GM18858 (cell line): ENCODE measurements at regions not wholly inside any gene's neighbourhood (a gene's known extent, or its start where the extent isn't known, plus 50 kb on each side); places are given as distances from the start of the nearest gene placed in this dataset.

Experiments used
- ATAC-seq: cut with Tn5 transposase; IDR thresholded peaks from one replicate; pipeline ENCODE4 v1.9.1; 2021; ENCODE audit not compliant: unreplicated experiment

GRCh38 chr5:167964529-167964928 is 326.9 kb upstream of the WWC1 start:
- ATAC-seq: no peak

GRCh38 chr5:167965710-167966109 is 325.7 kb upstream of the WWC1 start:
- no peak for ATAC-seq

GRCh38 chr5:167966979-167967378 is 324.5 kb upstream of the WWC1 start:
- ATAC-seq: no peak

GRCh38 chr5:167967494-167968177 is 323.8 kb upstream of the WWC1 start:
- no peak for ATAC-seq

- ATAC-seq: no peak
These were observed 322.6 kb upstream of the WWC1 start for GRCh38 chr5:167968837-167969236.

- ATAC-seq: peak; percentile 84
These were observed 321.4 kb upstream of the WWC1 start for GRCh38 chr5:167969998-167970397.

- ATAC-seq: no peak
These were observed 319.7 kb upstream of the WWC1 start for GRCh38 chr5:167971706-167972105.

- no peak for ATAC-seq
These were observed 318.3 kb upstream of the WWC1 start for GRCh38 chr5:167973126-167973525.

- no peak for ATAC-seq
These were observed 306.5 kb upstream of the WWC1 start for GRCh38 chr5:167984951-167985350.

- ATAC-seq: no peak
These were observed 306.1 kb upstream of the WWC1 start for GRCh38 chr5:167985373-167985772.

GRCh38 chr5:167987490-167988280 is 303.8 kb upstream of the WWC1 start:
- no peak for ATAC-seq

GRCh38 chr5:167992868-167993267 is 298.6 kb upstream of the WWC1 start:
- ATAC-seq: no peak

GRCh38 chr5:167993771-167994170 is 297.7 kb upstream of the WWC1 start:
- no peak for ATAC-seq

- no peak for ATAC-seq
These were observed 295.5 kb upstream of the WWC1 start for GRCh38 chr5:167995844-167996425.

- ATAC-seq: no peak
These were observed 293.2 kb upstream of the WWC1 start for GRCh38 chr5:167998148-167998767.

- no peak for ATAC-seq
These were observed 292.3 kb upstream of the WWC1 start for GRCh38 chr5:167999182-167999581.

- ATAC-seq: no peak
These were observed 290.1 kb upstream of the WWC1 start for GRCh38 chr5:168001318-168001717.

GRCh38 chr5:168002116-168002515 is 289.3 kb upstream of the WWC1 start:
- ATAC-seq: no peak

GRCh38 chr5:168005093-168005492 is 286.4 kb upstream of the WWC1 start:
- no peak for ATAC-seq

GRCh38 chr5:168005936-168006335 is 285.5 kb upstream of the WWC1 start:
- ATAC-seq: no peak

- no peak for ATAC-seq
These were observed 284.9 kb upstream of the WWC1 start for GRCh38 chr5:168006456-168007130.
